Uterus (tissue), 2 donors: ENCODE measurements at regions not wholly inside any gene's neighbourhood (a gene's known extent, or its start where the extent isn't known, plus 50 kb on each side); places are given as distances from the start of the nearest gene placed in this dataset.

ENCODE experiments used
- POLR2A ChIP-seq, 2 donors: fragments of 450-650 bp; IDR thresholded peaks; one replicate each; pipeline ENCODE4 v1.6.1; 2016; ENCODE audit warnings: antibody characterized with exemption in 2 of 2, mild to moderate bottlenecking in 1 of 2, moderate library complexity in 1 of 2
- TF ChIP-seq, protein P1 (sequence below), 4 experiments: fragments of 200-600 bp in 2 of 4; fragments of 450-650 bp in 2 of 4; sonication (generic) in 2 of 4; IDR thresholded peaks; one replicate each; pipeline ENCODE4 v1.5.1; 2016 to 2019; ENCODE audit warnings: antibody characterized with exemption in 4 of 4, mild to moderate bottlenecking in 2 of 4, moderate library complexity in 1 of 4

DNA sequence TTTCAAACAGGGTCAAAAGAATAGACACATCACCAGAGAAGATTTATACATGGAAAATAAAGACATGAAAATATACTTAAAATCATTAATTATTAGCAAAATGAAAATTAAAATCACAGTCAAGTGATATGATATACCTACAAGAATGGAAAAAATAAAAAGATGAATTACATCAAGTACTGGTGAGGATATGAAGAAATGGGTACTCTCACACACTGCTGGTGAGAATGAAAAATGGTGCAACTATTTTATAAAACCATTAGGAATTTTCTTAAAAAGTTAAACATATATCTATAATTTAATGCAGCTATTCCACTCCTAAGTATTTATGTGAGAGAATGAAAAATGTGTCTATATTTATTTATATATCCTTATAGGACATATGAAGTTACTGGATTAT lies 136.3 kb upstream of the GRIK2 start:
- TF ChIP-seq, protein P1, sequence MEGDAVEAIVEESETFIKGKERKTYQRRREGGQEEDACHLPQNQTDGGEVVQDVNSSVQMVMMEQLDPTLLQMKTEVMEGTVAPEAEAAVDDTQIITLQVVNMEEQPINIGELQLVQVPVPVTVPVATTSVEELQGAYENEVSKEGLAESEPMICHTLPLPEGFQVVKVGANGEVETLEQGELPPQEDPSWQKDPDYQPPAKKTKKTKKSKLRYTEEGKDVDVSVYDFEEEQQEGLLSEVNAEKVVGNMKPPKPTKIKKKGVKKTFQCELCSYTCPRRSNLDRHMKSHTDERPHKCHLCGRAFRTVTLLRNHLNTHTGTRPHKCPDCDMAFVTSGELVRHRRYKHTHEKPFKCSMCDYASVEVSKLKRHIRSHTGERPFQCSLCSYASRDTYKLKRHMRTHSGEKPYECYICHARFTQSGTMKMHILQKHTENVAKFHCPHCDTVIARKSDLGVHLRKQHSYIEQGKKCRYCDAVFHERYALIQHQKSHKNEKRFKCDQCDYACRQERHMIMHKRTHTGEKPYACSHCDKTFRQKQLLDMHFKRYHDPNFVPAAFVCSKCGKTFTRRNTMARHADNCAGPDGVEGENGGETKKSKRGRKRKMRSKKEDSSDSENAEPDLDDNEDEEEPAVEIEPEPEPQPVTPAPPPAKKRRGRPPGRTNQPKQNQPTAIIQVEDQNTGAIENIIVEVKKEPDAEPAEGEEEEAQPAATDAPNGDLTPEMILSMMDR (IDR thresholded peaks at IDR 0.05), result no peak
- no peak for TF ChIP-seq POLR2A (IDR thresholded peaks at IDR 0.05)
